GM20431 (cell line): ENCODE measurements at regions not wholly inside any gene's neighbourhood (a gene's known extent, or its start where the extent isn't known, plus 50 kb on each side); places are given as distances from the start of the nearest gene placed in this dataset.

ENCODE experiments used
- in situ Hi-C: fragments of 300-500 bp; cut with MseI, MboI; formaldehyde crosslinking; loops from one replicate; pipeline ENCODE4 v1.15.0; 2020; ENCODE audit warnings: low sequenced_read_pairs; ENCODE audit not compliant: unreplicated experiment

GRCh38 chr16:73891129-73891542 lies 405.5 kb upstream of the PSMD7 start:
- in situ Hi-C loops = no loop called here

GRCh38 chr16:73890186-73891128 lies 406.2 kb upstream of the PSMD7 start:
- in situ Hi-C loops = no loop called here

GRCh38 chr16:73888840-73889490 lies 407.6 kb upstream of the PSMD7 start:
- in situ Hi-C loops = no loop called here

GRCh38 chr16:73887911-73888310 lies 408.7 kb upstream of the PSMD7 start:
- in situ Hi-C loops = no loop called here

- in situ Hi-C loops = no loop called here
Observed at GRCh38 chr16:73886426-73886825, 410.2 kb upstream of the PSMD7 start.

GRCh38 chr16:73885319-73885718 lies 411.3 kb upstream of the PSMD7 start:
- in situ Hi-C loops = no loop called here

- in situ Hi-C loops = no loop called here
Observed at GRCh38 chr16:73883841-73884240, 412.8 kb upstream of the PSMD7 start.

GRCh38 chr16:73883126-73883525 lies 413.5 kb upstream of the PSMD7 start:
- in situ Hi-C loops = no loop called here

- in situ Hi-C loops = no loop called here
Observed at GRCh38 chr16:73882651-73883050, 414.0 kb upstream of the PSMD7 start.

GRCh38 chr16:73882033-73882432 lies 414.6 kb upstream of the PSMD7 start:
- in situ Hi-C loops = no loop called here

- in situ Hi-C loops = no loop called here
Observed at GRCh38 chr16:73879621-73880020, 417.0 kb upstream of the PSMD7 start.

- in situ Hi-C loops = no loop called here
Observed at GRCh38 chr16:73878611-73879010, 418.0 kb upstream of the PSMD7 start.

GRCh38 chr16:73877150-73877549 lies 419.5 kb upstream of the PSMD7 start:
- in situ Hi-C loops = no loop called here

GRCh38 chr16:73875996-73876690 lies 420.5 kb upstream of the PSMD7 start:
- in situ Hi-C loops = no loop called here

GRCh38 chr16:73874324-73874723 lies 422.3 kb upstream of the PSMD7 start:
- in situ Hi-C loops = no loop called here

GRCh38 chr16:73873643-73874042 lies 423.0 kb upstream of the PSMD7 start:
- in situ Hi-C loops = no loop called here

GRCh38 chr16:73872856-73873255 lies 423.8 kb upstream of the PSMD7 start:
- in situ Hi-C loops = no loop called here

GRCh38 chr16:73871088-73871733 lies 425.4 kb upstream of the PSMD7 start:
- in situ Hi-C loops = no loop called here

GRCh38 chr16:73869126-73869525 lies 427.5 kb upstream of the PSMD7 start:
- in situ Hi-C loops = no loop called here

- in situ Hi-C loops = no loop called here
Observed at GRCh38 chr16:73864868-73865267, 431.7 kb upstream of the PSMD7 start.
